HepG2 (cell line): ENCODE measurements at regions not wholly inside any gene's neighbourhood (a gene's known extent, or its start where the extent isn't known, plus 50 kb on each side); places are given as distances from the start of the nearest gene placed in this dataset.
A peak's percentile ranks its signal among the peaks of the same experiment; 100 is the strongest.

Experiments used
- ATAC-seq: fragments of 200-7000 bp; cut with Tn5 transposase; 3 replicates; pipeline ENCODE4 v1.9.1; 2020; ENCODE audit warnings: mild to moderate bottlenecking, moderate library complexity
- BruUV-seq: library from RNA; stranded (reverse); fragments of 400-500 nt; replicated peaks from 2 replicates; lab custom pipeline; 2021; lab: Mats Ljungman, UMichigan
- CTCF ChIA-PET: fragments of 300-600 bp; formaldehyde crosslinking; extraction: SDS; loops from one replicate; lab custom pipeline; 2021; ENCODE audit warnings: low total read pairs, inconsistent platforms, low intra/inter-chr PET ratio; lab: Yijun Ruan, JAX
- POLR2A ChIA-PET: fragments of 350-600 bp; sonication (Branson Sonifier 250); formaldehyde crosslinking; loops from one replicate; lab custom pipeline; 2020; ENCODE audit warnings: antibody characterized with exemption, inconsistent platforms; lab: Yijun Ruan, JAX
- DNase-seq: peaks from one replicate; pipeline ENCODE4 v3.0.0-alpha.2; 2015; ENCODE audit warnings: low spot score
- FAIRE-seq: peaks from 3 replicates; lab custom pipeline; 2011; peaks lifted over from hg19 to GRCh38; lab: Jason Lieb, UNC
- H2AFZ ChIP-seq: one replicate; pipeline ENCODE4 v1.6.1; 2011; ENCODE audit warnings: low read length, inconsistent platforms
- H3K27ac ChIP-seq: fragments of 300-600 bp; 3 replicates; pipeline ENCODE4 v1.8.0; 2011; ENCODE audit warnings: mixed run types, mild to moderate bottlenecking, mixed read lengths, low read length, inconsistent platforms; ENCODE audit not compliant: insufficient read depth; ENCODE audit errors: extremely low read length
- H3K27me3 ChIP-seq, 2 experiments: fragments of 200-600 bp in 1 of 2; 2 replicates in 1 of 2; 3 replicates in 1 of 2; pipeline versions ENCODE4 v1.6.0 to v1.8.0; 2011; ENCODE audit warnings: low read length in 2 of 2, mild to moderate bottlenecking in 2 of 2, moderate library complexity in 2 of 2, inconsistent platforms in 1 of 2; ENCODE audit not compliant: insufficient read depth in 2 of 2, control insufficient read depth in 1 of 2
- H3K36me3 ChIP-seq, 2 experiments: fragments of 200-600 bp in 1 of 2; replicated peaks in 1 of 2; 2 replicates in 1 of 2; 3 replicates in 1 of 2; pipeline versions ENCODE4 v1.5.1 to v1.8.0; 2011; ENCODE audit warnings: low read length in 2 of 2, inconsistent platforms in 1 of 2; ENCODE audit not compliant: insufficient read depth in 2 of 2, control insufficient read depth in 1 of 2
- H3K4me1 ChIP-seq: 2 replicates; pipeline ENCODE4 v1.5.1; 2012; ENCODE audit warnings: low read length, inconsistent platforms; ENCODE audit not compliant: insufficient read depth
- H3K4me2 ChIP-seq: 2 replicates; pipeline ENCODE4 v1.6.0; 2011; ENCODE audit warnings: low read depth, low read length, inconsistent platforms
- H3K4me3 ChIP-seq, 3 experiments: fragments of 200-600 bp in 1 of 3; sonication (generic), shearing (Covaris generic) in 1 of 3; replicated peaks in 1 of 3; 2 replicates each; pipeline ENCODE4 v1.5.1; 2011 to 2016; ENCODE audit warnings: low read length in 3 of 3, inconsistent platforms in 2 of 3, low read depth in 2 of 3, mild to moderate bottlenecking in 2 of 3, control low read depth in 1 of 3, mixed read lengths in 1 of 3; ENCODE audit not compliant: insufficient read depth in 1 of 3
- H3K79me2 ChIP-seq: one replicate; pipeline ENCODE4 v1.6.1; 2011; ENCODE audit warnings: low read length, inconsistent platforms; ENCODE audit not compliant: insufficient read depth
- H3K9ac ChIP-seq: 2 replicates; pipeline ENCODE4 v1.6.0; 2011; ENCODE audit warnings: mild to moderate bottlenecking, low read depth, low read length, inconsistent platforms; ENCODE audit not compliant: insufficient read depth
- H3K9me3 ChIP-seq: 2 replicates; pipeline ENCODE4 v1.5.1; 2012; ENCODE audit warnings: mild to moderate bottlenecking, low read length
- H4K20me1 ChIP-seq: 2 replicates; pipeline ENCODE4 v1.6.0; 2011; ENCODE audit warnings: inconsistent platforms, mild to moderate bottlenecking, low read length, moderate library complexity; ENCODE audit not compliant: insufficient read depth
- IRF1 ChIP-seq: sonication (generic); formaldehyde crosslinking; IDR thresholded peaks from 2 replicates; pipeline ENCODE4 v1.4.0; 2020; ENCODE audit warnings: low read depth, mild to moderate bottlenecking, missing genetic modification reagents
- KDM3A ChIP-seq: IDR thresholded peaks from 2 replicates; pipeline ENCODE4 v1.6.1; 2018; ENCODE audit warnings: low read depth, missing compliant biosample characterization
- MAFF ChIP-seq: IDR thresholded peaks from 2 replicates; pipeline ENCODE4 v1.6.1; 2011; ENCODE audit warnings: low read depth, low read length, improper control_type of control experiment
- MAFK ChIP-seq, 2 experiments: IDR thresholded peaks in 1 of 2; conservative IDR thresholded peaks in 1 of 2; 2 replicates each; pipeline ENCODE4 v1.6.1; 2011; ENCODE audit warnings: improper control_type of control experiment in 2 of 2, low read length in 2 of 2
- NFE2L2 ChIP-seq: fragments of 150-350 bp; IDR thresholded peaks from 2 replicates; pipeline ENCODE4 v1.6.1; 2014; ENCODE audit warnings: low read length
- NFKBIZ ChIP-seq: IDR thresholded peaks from 2 replicates; pipeline ENCODE4 v1.6.1; 2018; ENCODE audit warnings: missing genetic modification reagents, missing compliant biosample characterization
- RARG ChIP-seq: sonication (generic); formaldehyde crosslinking; IDR thresholded peaks from 2 replicates; pipeline ENCODE4 v1.4.0; 2020; ENCODE audit warnings: low read depth, mild to moderate bottlenecking, missing genetic modification reagents
- SIX1 ChIP-seq: sonication (generic); formaldehyde crosslinking; IDR thresholded peaks from 2 replicates; pipeline ENCODE4 v1.4.0; 2020; ENCODE audit warnings: missing genetic modification reagents, borderline replicate concordance
- ZNF143 ChIP-seq: sonication (generic); formaldehyde crosslinking; IDR thresholded peaks from 2 replicates; pipeline ENCODE4 v1.4.0; 2020; ENCODE audit warnings: missing genetic modification reagents
- ZNF235 ChIP-seq: sonication (generic); formaldehyde crosslinking; IDR thresholded peaks from 2 replicates; pipeline ENCODE4 v1.8.1; 2023; ENCODE audit warnings: mild to moderate bottlenecking, missing genetic modification reagents, borderline replicate concordance
- ZNF317 ChIP-seq: sonication (generic); formaldehyde crosslinking; IDR thresholded peaks from 2 replicates; pipeline ENCODE4 v1.5.0; 2020; ENCODE audit warnings: mild to moderate bottlenecking, missing genetic modification reagents
- ZNF460 ChIP-seq: sonication (generic); formaldehyde crosslinking; IDR thresholded peaks from 2 replicates; pipeline ENCODE4 v1.5.1; 2020; ENCODE audit warnings: missing genetic modification reagents, mild to moderate bottlenecking, borderline replicate concordance
- WGBS: methylation state at CpG from one replicate; pipeline ENCODE4 v1.1.6; 2017; ENCODE audit warnings: low lambda C conversion rate; 5-methylcytosine and 5-hydroxymethylcytosine counted together
- in situ Hi-C: cut with HindIII; loops from 2 replicates; pipeline ENCODE4 v1.10.0; 2017; ENCODE audit warnings: low pct_unique_long_range_greater_than_20kb; ENCODE audit not compliant: extremely low pct_ligation_motif_present
- intact Hi-C: fragments of 100-400 bp; cut with micrococcal nuclease; formaldehyde crosslinking; loops from one replicate; pipeline ENCODE4 v1.10.0; 2022; ENCODE audit not compliant: unreplicated experiment
- TF ChIP-seq, protein P1 (sequence below): sonication (generic); formaldehyde crosslinking; conservative IDR thresholded peaks from 2 replicates; pipeline ENCODE4 v1.5.0; 2020; ENCODE audit warnings: missing genetic modification reagents

- no peak for DNase-seq
- WGBS, result 36% methylated on average over 10 of the region's 10 CpGs
- Histone ChIP-seq H3K36me3 (no peaks in the 10 kb centered on the region), H2AFZ (no peak overlapping the region), H3K4me1 (no peaks in the 10 kb centered on the region), H3K9ac (no peak overlapping the region), H3K9me3 (no peaks in the 10 kb centered on the region), H3K4me3 (no peak overlapping the region), H3K4me2 (no peak overlapping the region), H4K20me1 (no peaks in the 10 kb centered on the region), H3K79me2 (no peaks in the 10 kb centered on the region), H3K27me3 (no peaks in the 10 kb centered on the region), H3K27ac (no peak overlapping the region)
- BruUV-seq, result no TSS peak
- no peak for ATAC-seq
- ChIA-PET CTCF (no interaction called here), POLR2A (no interaction called here)
- FAIRE-seq, result no peak
- TF ChIP-seq ZNF460 (CRISPR knock-in tag) (no peak), ZNF143 (CRISPR knock-in tag) (no peak), SIX1 (CRISPR knock-in tag) (no peak), NFKBIZ (no peak), ZNF235 (CRISPR knock-in tag) (no peak), IRF1 (no peak)
- intact Hi-C loops, result no loop called here
- in situ Hi-C loops, result no loop called here
Observed at GRCh38 chr7:67599331-67600062, 602.9 kb downstream of the TYW1 start.

DNA sequence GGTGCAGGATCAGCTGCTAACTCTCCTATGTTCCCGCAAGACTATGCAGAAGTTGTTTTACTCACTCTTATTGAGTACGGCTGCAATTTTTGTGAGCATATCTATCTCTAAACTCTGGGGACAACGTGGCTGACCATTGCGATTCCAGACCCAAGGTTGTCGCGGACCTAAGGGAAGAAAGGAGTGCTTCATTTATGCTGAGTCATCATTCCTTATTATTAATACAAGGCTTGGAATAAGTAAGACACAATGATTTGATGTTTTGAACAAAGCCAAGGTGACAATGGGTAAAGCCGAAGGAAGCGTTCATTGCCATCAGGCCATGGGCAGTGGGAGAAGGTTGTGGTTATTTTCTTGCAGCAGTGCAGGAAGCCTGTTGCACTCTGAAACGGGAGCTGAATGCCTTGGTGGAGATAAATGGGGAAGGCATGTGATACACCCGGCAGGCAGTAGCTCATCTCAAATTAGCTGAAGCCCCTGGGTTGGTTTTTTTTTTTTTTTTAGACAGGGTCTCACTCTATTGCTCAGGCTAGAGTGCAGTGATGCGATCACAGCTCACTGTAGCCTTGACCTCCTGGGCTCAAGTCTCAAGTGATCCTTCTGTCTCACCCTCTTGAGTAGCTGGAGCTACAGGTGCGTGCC lies 605.7 kb downstream of the TYW1 start:
- H3K4me3 ChIP-seq, result no peak overlapping the region
- no peaks in the 10 kb centered on the region for H3K4me1 ChIP-seq
- ChIA-PET CTCF (no interaction called here), POLR2A (no interaction called here)
- intact Hi-C loops (no loop called here), in situ Hi-C loops (no loop called here)
- 54% methylated on average over 12 of the region's 12 CpGs for WGBS
- no peak overlapping the region for H3K4me2 ChIP-seq
- FAIRE-seq, result no peak
- H2AFZ ChIP-seq, result no peak overlapping the region
- H3K36me3 ChIP-seq, result no peaks in the 10 kb centered on the region
- H3K9ac ChIP-seq, result no peak overlapping the region
- no peaks in the 10 kb centered on the region for H4K20me1 ChIP-seq
- no TSS peak for BruUV-seq
- ATAC-seq, result no peak
- no peaks in the 10 kb centered on the region for H3K27me3 ChIP-seq
- no peak for DNase-seq
- no peaks in the 10 kb centered on the region for H3K79me2 ChIP-seq
- no peak overlapping the region for H3K27ac ChIP-seq
- peaks cover 10% of the 10 kb centered on the region for H3K9me3 ChIP-seq
- TF ChIP-seq MAFF (peak; percentile 99), RARG (no peak), ZNF317 (CRISPR knock-in tag) (no peak), MAFK (conservative IDR thresholded peaks at IDR 0.05 in 1 of 2, IDR thresholded peaks at IDR 0.05 in 1 of 2; ENCODE audit: low read length in 2 of 2) (peak; percentile 98 to 100), NFE2L2 (peak; percentile 74), KDM3A (no peak)
- TF ChIP-seq, protein P1, sequence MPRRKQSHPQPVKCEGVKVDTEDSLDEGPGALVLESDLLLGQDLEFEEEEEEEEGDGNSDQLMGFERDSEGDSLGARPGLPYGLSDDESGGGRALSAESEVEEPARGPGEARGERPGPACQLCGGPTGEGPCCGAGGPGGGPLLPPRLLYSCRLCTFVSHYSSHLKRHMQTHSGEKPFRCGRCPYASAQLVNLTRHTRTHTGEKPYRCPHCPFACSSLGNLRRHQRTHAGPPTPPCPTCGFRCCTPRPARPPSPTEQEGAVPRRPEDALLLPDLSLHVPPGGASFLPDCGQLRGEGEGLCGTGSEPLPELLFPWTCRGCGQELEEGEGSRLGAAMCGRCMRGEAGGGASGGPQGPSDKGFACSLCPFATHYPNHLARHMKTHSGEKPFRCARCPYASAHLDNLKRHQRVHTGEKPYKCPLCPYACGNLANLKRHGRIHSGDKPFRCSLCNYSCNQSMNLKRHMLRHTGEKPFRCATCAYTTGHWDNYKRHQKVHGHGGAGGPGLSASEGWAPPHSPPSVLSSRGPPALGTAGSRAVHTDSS (CRISPR knock-in tag), result no peak
